Brain microvascular endothelial cell (primary cell): ENCODE measurements at regions not wholly inside any gene's neighbourhood (a gene's known extent, or its start where the extent isn't known, plus 50 kb on each side); places are given as distances from the start of the nearest gene placed in this dataset.

Experiments
- DNase-seq: peaks from one replicate; pipeline ENCODE4 v3.0.0-alpha.2; 2020
- H3K27ac ChIP-seq: fragments of 250-450 bp; sonication (Bioruptor Pico); 2 replicates; pipeline ENCODE4 v1.5.1; 2020; ENCODE audit warnings: mild to moderate bottlenecking, moderate library complexity
- H3K27me3 ChIP-seq: fragments of 250-450 bp; sonication (Bioruptor Pico); replicated peaks from 2 replicates; pipeline ENCODE4 v1.5.1; 2020; ENCODE audit warnings: mild to moderate bottlenecking
- H3K36me3 ChIP-seq: fragments of 250-450 bp; sonication (Bioruptor Pico); replicated peaks from 2 replicates; pipeline ENCODE4 v1.5.1; 2020; ENCODE audit warnings: mild to moderate bottlenecking
- H3K4me3 ChIP-seq: 2 replicates; pipeline ENCODE4 v1.5.1; 2011; ENCODE audit warnings: low read depth, mild to moderate bottlenecking, control low read depth, low read length, moderate library complexity
- in situ Hi-C: cut with HindIII; loops from 2 replicates; pipeline ENCODE4 v1.10.0; 2017; ENCODE audit warnings: low sequenced_read_pairs, low pct_ligation_motif_present
- TF ChIP-seq, protein P1 (sequence below): IDR thresholded peaks from 2 replicates; pipeline ENCODE4 v1.5.1; 2011; ENCODE audit warnings: low read depth, mild to moderate bottlenecking, moderate library complexity, low read length, control low read depth, inconsistent platforms; ENCODE audit errors: missing control alignments

DNA sequence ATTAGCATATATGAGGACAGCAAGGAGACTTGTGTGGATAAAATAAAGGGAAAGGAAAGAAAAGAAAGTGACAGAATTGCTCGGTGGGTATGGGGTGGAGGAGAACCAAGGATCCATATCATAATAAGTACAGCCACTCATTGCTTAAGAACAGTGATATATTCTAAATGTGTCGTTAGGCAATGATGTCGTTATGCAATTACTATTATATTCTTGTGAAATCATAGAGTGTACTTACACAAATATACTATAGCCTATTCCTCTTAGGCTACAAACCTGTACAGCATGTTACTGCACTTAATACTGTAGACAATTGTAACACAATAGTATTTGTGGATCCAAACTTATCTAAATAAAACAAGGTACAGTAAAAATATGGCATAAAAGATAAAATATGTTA lies 271.1 kb downstream of the CCER1 start:
- TF ChIP-seq, protein P1, sequence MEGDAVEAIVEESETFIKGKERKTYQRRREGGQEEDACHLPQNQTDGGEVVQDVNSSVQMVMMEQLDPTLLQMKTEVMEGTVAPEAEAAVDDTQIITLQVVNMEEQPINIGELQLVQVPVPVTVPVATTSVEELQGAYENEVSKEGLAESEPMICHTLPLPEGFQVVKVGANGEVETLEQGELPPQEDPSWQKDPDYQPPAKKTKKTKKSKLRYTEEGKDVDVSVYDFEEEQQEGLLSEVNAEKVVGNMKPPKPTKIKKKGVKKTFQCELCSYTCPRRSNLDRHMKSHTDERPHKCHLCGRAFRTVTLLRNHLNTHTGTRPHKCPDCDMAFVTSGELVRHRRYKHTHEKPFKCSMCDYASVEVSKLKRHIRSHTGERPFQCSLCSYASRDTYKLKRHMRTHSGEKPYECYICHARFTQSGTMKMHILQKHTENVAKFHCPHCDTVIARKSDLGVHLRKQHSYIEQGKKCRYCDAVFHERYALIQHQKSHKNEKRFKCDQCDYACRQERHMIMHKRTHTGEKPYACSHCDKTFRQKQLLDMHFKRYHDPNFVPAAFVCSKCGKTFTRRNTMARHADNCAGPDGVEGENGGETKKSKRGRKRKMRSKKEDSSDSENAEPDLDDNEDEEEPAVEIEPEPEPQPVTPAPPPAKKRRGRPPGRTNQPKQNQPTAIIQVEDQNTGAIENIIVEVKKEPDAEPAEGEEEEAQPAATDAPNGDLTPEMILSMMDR, result no peak
- in situ Hi-C loops, result no loop called here

GRCh38 chr12:90682398-90682797 lies 272.6 kb downstream of the CCER1 start:
- Histone ChIP-seq H3K27ac (peak overlapping the region; percentile 54), H3K36me3 (no peaks in the 10 kb centered on the region), H3K4me3 (no peak overlapping the region), H3K27me3 (no peaks in the 10 kb centered on the region)
- in situ Hi-C loops, result no loop called here
- DNase-seq, result peak; percentile 90
- TF ChIP-seq, protein P1, result no peak

More for the DNA sequence above, 271.1 kb downstream of the CCER1 start:
- no peak for DNase-seq
- no peak overlapping the region for H3K4me3 ChIP-seq
- no peaks in the 10 kb centered on the region for H3K36me3 ChIP-seq
- no peaks in the 10 kb centered on the region for H3K27me3 ChIP-seq
- H3K27ac ChIP-seq, result no peak overlapping the region

DNA sequence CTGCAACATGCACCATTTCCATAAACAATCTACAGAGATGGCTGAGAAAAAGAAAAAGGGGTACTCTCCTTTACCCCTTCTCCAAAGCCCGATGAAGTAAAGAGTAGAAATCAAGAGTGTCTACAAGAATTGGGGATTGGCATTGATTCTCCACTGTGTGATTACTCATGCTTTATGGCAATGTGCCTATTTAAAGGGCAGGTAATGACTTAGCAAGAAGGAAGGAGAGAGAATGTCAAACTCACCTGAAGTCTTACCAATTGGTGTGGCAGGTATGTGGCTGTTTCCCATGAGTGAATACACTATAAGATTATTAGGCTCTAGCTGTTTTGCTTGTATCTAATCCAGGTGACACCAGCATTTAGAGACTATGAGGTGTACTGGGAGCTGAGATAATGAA lies 275.3 kb downstream of the CCER1 start:
- Histone ChIP-seq H3K27me3 (no peaks in the 10 kb centered on the region), H3K4me3 (no peak overlapping the region), H3K36me3 (no peaks in the 10 kb centered on the region), H3K27ac (no peak overlapping the region)
- TF ChIP-seq, protein P1, result no peak
- in situ Hi-C loops, result no loop called here
- no peak for DNase-seq

DNA sequence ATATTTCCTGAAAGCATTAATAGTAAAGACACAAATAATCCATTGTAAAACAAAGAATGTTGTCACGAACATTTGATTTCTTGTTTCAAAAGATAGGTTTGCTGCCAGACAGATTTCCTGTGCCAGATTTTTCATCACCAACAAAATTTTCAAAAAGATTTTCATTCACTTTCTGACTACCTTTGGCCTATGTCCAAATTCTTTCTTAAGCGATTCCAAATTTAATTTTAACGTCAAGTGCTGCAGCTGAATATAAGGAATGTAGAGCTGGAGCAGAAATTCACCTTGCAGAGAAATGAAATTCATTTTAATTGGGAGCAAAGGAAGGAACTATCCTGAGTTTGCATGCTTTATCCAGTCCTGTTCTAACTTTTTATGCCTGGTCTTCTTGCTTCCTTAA lies 277.4 kb downstream of the CCER1 start:
- in situ Hi-C loops, result no loop called here
- Histone ChIP-seq H3K27ac (no peak overlapping the region), H3K4me3 (no peak overlapping the region), H3K27me3 (no peaks in the 10 kb centered on the region), H3K36me3 (no peaks in the 10 kb centered on the region)
- TF ChIP-seq, protein P1, result no peak
- DNase-seq, result no peak

- Histone ChIP-seq H3K36me3 (no peaks in the 10 kb centered on the region), H3K27ac (no peak overlapping the region), H3K4me3 (no peak overlapping the region), H3K27me3 (no peaks in the 10 kb centered on the region)
- DNase-seq, result no peak
- in situ Hi-C loops, result no loop called here
- TF ChIP-seq, protein P1, result no peak
Observed at GRCh38 chr12:90677055-90677454, 277.9 kb downstream of the CCER1 start.

DNA sequence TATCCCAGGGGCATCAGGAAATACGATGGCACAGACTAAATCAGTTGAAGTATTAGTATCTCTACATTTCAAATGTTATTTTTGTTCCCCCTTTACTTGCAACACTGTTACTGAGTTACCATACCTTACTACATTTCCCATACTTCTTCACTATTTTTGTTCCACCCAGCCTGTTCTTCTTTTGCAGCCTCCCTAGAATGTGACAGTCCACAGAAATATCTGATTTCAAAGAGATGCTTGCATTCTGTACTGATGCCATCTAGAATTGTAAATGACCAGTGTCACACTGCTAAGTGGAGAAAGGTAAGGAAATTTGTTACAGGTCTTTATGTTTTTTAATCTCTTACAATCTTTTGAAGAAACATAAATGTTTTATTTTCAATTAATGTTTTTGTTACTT lies 279.9 kb downstream of the CCER1 start:
- in situ Hi-C loops, result no loop called here
- TF ChIP-seq, protein P1, result no peak
- DNase-seq, result no peak
- no peak overlapping the region for H3K27ac ChIP-seq
- H3K27me3 ChIP-seq, result no peaks in the 10 kb centered on the region
- no peaks in the 10 kb centered on the region for H3K36me3 ChIP-seq
- no peak overlapping the region for H3K4me3 ChIP-seq
